ENCODE measurements at regions not wholly inside any gene's neighbourhood (a gene's known extent, or its start where the extent isn't known, plus 50 kb on each side); places are given as distances from the start of the nearest gene placed in this dataset.
"Not testable (repeated sequence)": the region's sequence is repeated elsewhere in the genome, so short reads cannot be mapped to it uniquely, and the experiment has no call there.

DNA sequence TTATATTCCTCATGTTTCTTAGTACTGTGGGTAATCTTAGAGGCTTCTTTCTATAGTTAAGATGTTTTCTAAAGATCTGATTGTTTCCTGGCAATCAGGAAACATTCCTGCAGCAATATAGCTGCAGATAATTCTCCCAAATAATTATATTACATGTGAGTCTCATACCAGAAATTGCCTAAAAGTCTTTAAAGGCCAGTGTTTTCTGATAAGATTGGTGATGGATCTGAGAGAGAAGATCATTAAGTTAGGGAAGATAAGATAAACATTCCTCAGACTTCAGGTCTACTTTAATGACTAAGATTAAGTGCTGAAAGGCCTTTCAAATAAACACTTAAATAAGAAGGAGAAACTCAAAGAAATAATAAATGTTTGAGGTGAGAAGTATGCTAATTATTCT, 107.7 kb upstream of the DAB2 start:
- Mint-ChIP-seq H3K4me1 (no peaks in the 10 kb centered on the region), H3K9me3 (no peaks in the 10 kb centered on the region), H3K36me3 (no peaks in the 10 kb centered on the region), H3K4me3 (no peak overlapping the region), H3K27me3 (peaks cover 19 to 20% of the 10 kb centered on the region in 2 donors), H3K27ac (no peak overlapping the region)
- Histone ChIP-seq H3K4me3 (ENCODE audit: control insufficient read depth in 1 of 2, extremely low read depth in 1 of 2, low read length in 1 of 2) (no peak overlapping the region), H3K36me3 (ENCODE audit: control insufficient read depth in 2 of 2, extremely low read depth in 1 of 2, insufficient read depth in 1 of 2, low read length in 1 of 2) (no peaks in the 10 kb centered on the region), H3K9me3 (no peaks in the 10 kb centered on the region), H3K27me3 (replicated peaks in 1 of 2; ENCODE audit: control insufficient read depth in 2 of 2, extremely low read depth in 1 of 2, insufficient read depth in 2 of 2, low read length in 1 of 2) (no peaks in the 10 kb centered on the region), H3K27ac (ENCODE audit: low read length) (no peak overlapping the region), H3K4me1 (ENCODE audit: control insufficient read depth in 1 of 2, extremely low read depth in 1 of 2, insufficient read depth in 2 of 2, low read length in 2 of 2) (no peaks in the 10 kb centered on the region)
- CTCF ChIA-PET: interaction anchor here in 1 of 2 donors (0.6 kb wide), 1 partner anchor 183 kb away, joined by 3 read pairs; no protein-coding TSS in a partner anchor
- POLR2A ChIA-PET: interaction anchor here in 1 of 2 donors (0.6 kb wide), 1 partner anchor 38 kb away, joined by 3 read pairs; no protein-coding TSS in a partner anchor
- ATAC-seq (replicated peaks in 1 of 4) (no peak), DNase-seq (no peak)

DNA sequence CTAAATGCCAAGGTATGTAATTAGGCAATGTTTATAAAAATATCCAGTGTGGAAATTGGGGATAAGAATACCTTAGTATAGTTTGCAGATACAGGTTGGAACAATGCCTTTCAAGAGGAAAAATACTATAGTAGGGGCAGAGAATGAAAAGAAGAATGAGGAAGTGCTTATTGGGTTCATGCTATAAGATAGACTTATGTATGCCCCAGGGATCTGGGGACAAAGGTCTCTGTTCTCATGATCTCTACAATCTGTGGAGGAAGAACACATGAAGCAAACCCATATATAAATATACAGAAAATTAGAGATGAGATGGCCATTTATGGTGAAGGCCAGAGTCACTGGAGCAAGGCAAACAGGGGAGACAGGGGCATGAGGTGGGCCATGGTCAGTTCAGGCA, 106.5 kb upstream of the DAB2 start:
- H3K27ac Mint-ChIP-seq: no peak overlapping the region
- no peak for ATAC-seq (replicated peaks in 1 of 4)
- no peaks in the 10 kb centered on the region for H3K9me3 Mint-ChIP-seq
- Histone ChIP-seq H3K4me3 (ENCODE audit: control insufficient read depth in 1 of 2, extremely low read depth in 1 of 2, low read length in 1 of 2) (no peak overlapping the region), H3K9me3 (no peaks in the 10 kb centered on the region), H3K4me1 (ENCODE audit: control insufficient read depth in 1 of 2, extremely low read depth in 1 of 2, insufficient read depth in 2 of 2, low read length in 2 of 2) (no peaks in the 10 kb centered on the region), H3K27me3 (replicated peaks in 1 of 2; ENCODE audit: control insufficient read depth in 2 of 2, extremely low read depth in 1 of 2, insufficient read depth in 2 of 2, low read length in 1 of 2) (peaks cover 0 to 2% of the 10 kb centered on the region in 2 experiments), H3K36me3 (ENCODE audit: control insufficient read depth in 2 of 2, extremely low read depth in 1 of 2, insufficient read depth in 1 of 2, low read length in 1 of 2) (no peaks in the 10 kb centered on the region), H3K27ac (ENCODE audit: low read length) (no peak overlapping the region)
- H3K4me1 Mint-ChIP-seq: no peaks in the 10 kb centered on the region
- no peak overlapping the region for H3K4me3 Mint-ChIP-seq
- peaks cover 13 to 21% of the 10 kb centered on the region in 2 donors for H3K27me3 Mint-ChIP-seq
- CTCF ChIA-PET: no interaction called here
- POLR2A ChIA-PET: no interaction called here
- no peak for DNase-seq
- H3K36me3 Mint-ChIP-seq: no peaks in the 10 kb centered on the region

DNA sequence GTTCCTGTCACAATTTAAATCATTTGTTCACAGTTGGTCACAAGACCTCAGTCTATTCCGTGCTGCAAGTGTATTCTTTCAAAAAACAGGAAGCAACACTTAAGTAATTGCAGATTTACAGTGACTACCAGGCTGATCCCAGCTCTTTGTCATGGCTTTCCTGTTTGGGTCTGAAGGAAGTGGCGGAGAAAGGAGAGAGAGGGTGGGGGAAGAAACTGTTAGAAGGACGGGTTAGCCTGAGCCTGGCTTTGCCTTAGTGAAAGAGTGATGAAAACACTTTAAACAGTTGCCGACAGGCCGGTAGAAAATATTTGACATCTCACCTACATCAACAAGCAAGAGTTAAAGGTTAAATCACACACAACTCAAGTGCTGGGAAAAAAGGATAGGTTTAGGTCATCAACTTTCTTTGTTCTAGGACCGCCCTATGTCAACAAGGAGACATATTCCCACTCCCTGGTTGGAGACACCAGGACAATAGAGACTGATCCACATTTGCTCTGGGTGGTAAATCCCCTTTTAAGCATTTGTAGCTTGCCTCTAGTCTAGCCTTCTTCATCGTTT, 102.2 kb upstream of the DAB2 start:
- ATAC-seq (replicated peaks in 1 of 4): no peak
- CTCF ChIA-PET: interaction anchor here in 1 of 2 donors (0.6 kb wide), 1 partner anchor 243 kb away, joined by 3 read pairs; no protein-coding TSS in a partner anchor

GRCh38 chr5:39525781-39526180, 101.0 kb upstream of the DAB2 start:
- ATAC-seq (replicated peaks in 1 of 4); H3K9me3 ChIP-seq; H3K36me3 Mint-ChIP-seq; H3K27ac ChIP-seq (ENCODE audit: low read length); H3K4me1 Mint-ChIP-seq; H3K27me3 ChIP-seq (replicated peaks in 1 of 2; ENCODE audit: control insufficient read depth in 2 of 2, extremely low read depth in 1 of 2, insufficient read depth in 2 of 2, low read length in 1 of 2); H3K27ac Mint-ChIP-seq; H3K36me3 ChIP-seq (ENCODE audit: control insufficient read depth in 2 of 2, extremely low read depth in 1 of 2, insufficient read depth in 1 of 2, low read length in 1 of 2); H3K4me3 Mint-ChIP-seq; H3K9me3 Mint-ChIP-seq; DNase-seq; H3K4me1 ChIP-seq (ENCODE audit: control insufficient read depth in 1 of 2, extremely low read depth in 1 of 2, insufficient read depth in 2 of 2, low read length in 2 of 2); H3K4me3 ChIP-seq (ENCODE audit: control insufficient read depth in 1 of 2, extremely low read depth in 1 of 2, low read length in 1 of 2): not testable (repeated sequence)
- CTCF ChIA-PET: interaction anchor here in 1 of 2 donors (1.1 kb wide), 1 partner anchor 22 kb away, joined by 3 read pairs; no protein-coding TSS in a partner anchor
- 92% methylated on average over 7 of the region's 7 CpGs for WGBS (ENCODE audit: insufficient coverage)
- H3K27me3 Mint-ChIP-seq: peaks cover 15 to 17% of the 10 kb centered on the region in 2 donors
- POLR2A ChIA-PET: interaction anchor here in 1 of 2 donors (0.6 kb wide), 1 partner anchor 1363 kb away, joined by 3 read pairs; no protein-coding TSS in a partner anchor

More for the DNA sequence above, 102.2 kb upstream of the DAB2 start:
- Mint-ChIP-seq H3K27me3 (peaks cover 16 to 22% of the 10 kb centered on the region in 2 donors), H3K27ac (no peak overlapping the region), H3K4me1 (no peaks in the 10 kb centered on the region), H3K9me3 (no peaks in the 10 kb centered on the region), H3K36me3 (no peaks in the 10 kb centered on the region), H3K4me3 (no peak overlapping the region)
- no peak overlapping the region for H3K27ac ChIP-seq (ENCODE audit: low read length)
- 49% methylated on average over 2 of the region's 7 CpGs for WGBS (ENCODE audit: insufficient coverage)
- H3K4me3 ChIP-seq (ENCODE audit: control insufficient read depth in 1 of 2, extremely low read depth in 1 of 2, low read length in 1 of 2): no peak overlapping the region
- POLR2A ChIA-PET: interaction anchor here in 1 of 2 donors (0.7 kb wide), 1 partner anchor 106 kb away, joined by 3 read pairs; no protein-coding TSS in a partner anchor
- H3K36me3 ChIP-seq (ENCODE audit: control insufficient read depth in 2 of 2, extremely low read depth in 1 of 2, insufficient read depth in 1 of 2, low read length in 1 of 2): no peaks in the 10 kb centered on the region
- DNase-seq: no peak
- H3K27me3 ChIP-seq (replicated peaks in 1 of 2; ENCODE audit: control insufficient read depth in 2 of 2, extremely low read depth in 1 of 2, insufficient read depth in 2 of 2, low read length in 1 of 2): peaks cover 0 to 4% of the 10 kb centered on the region in 2 experiments
- H3K4me1 ChIP-seq (ENCODE audit: control insufficient read depth in 1 of 2, extremely low read depth in 1 of 2, insufficient read depth in 2 of 2, low read length in 2 of 2): no peaks in the 10 kb centered on the region
- H3K9me3 ChIP-seq: no peaks in the 10 kb centered on the region

GRCh38 chr5:39525271-39525670, 100.5 kb upstream of the DAB2 start:
- no peak overlapping the region for H3K27ac Mint-ChIP-seq

GRCh38 chr5:39523821-39524220, 99.0 kb upstream of the DAB2 start:
- POLR2A ChIA-PET: no interaction called here
- no peak overlapping the region for H3K27ac ChIP-seq (ENCODE audit: low read length)

More at GRCh38 chr5:39525271-39525670, 100.5 kb upstream of the DAB2 start:
- Mint-ChIP-seq H3K4me1 (no peaks in the 10 kb centered on the region), H3K36me3 (no peaks in the 10 kb centered on the region), H3K4me3 (no peak overlapping the region), H3K9me3 (no peaks in the 10 kb centered on the region), H3K27me3 (peaks cover 14 to 15% of the 10 kb centered on the region in 2 donors)
- no peak overlapping the region for H3K4me3 ChIP-seq (ENCODE audit: control insufficient read depth in 1 of 2, extremely low read depth in 1 of 2, low read length in 1 of 2)
- no peak for ATAC-seq (replicated peaks in 1 of 4)
- H3K27me3 ChIP-seq (replicated peaks in 1 of 2; ENCODE audit: control insufficient read depth in 2 of 2, extremely low read depth in 1 of 2, insufficient read depth in 2 of 2, low read length in 1 of 2): peaks cover 0 to 4% of the 10 kb centered on the region in 2 experiments
- no peak overlapping the region for H3K27ac ChIP-seq (ENCODE audit: low read length)
- no peaks in the 10 kb centered on the region for H3K9me3 ChIP-seq
- H3K4me1 ChIP-seq (ENCODE audit: control insufficient read depth in 1 of 2, extremely low read depth in 1 of 2, insufficient read depth in 2 of 2, low read length in 2 of 2): no peaks in the 10 kb centered on the region
- ChIA-PET POLR2A (no interaction called here), CTCF (interaction anchor here in 1 of 2 donors (1.1 kb wide), 1 partner anchor 22 kb away, joined by 3 read pairs; no protein-coding TSS in a partner anchor)
- no peak for DNase-seq
- no CpG with 5 or more reads among the region's 2 CpGs for WGBS (ENCODE audit: insufficient coverage)
- no peaks in the 10 kb centered on the region for H3K36me3 ChIP-seq (ENCODE audit: control insufficient read depth in 2 of 2, extremely low read depth in 1 of 2, insufficient read depth in 1 of 2, low read length in 1 of 2)

More at GRCh38 chr5:39523821-39524220, 99.0 kb upstream of the DAB2 start:
- no peaks in the 10 kb centered on the region for H3K36me3 ChIP-seq (ENCODE audit: control insufficient read depth in 2 of 2, extremely low read depth in 1 of 2, insufficient read depth in 1 of 2, low read length in 1 of 2)
- H3K9me3 ChIP-seq: no peaks in the 10 kb centered on the region
- Mint-ChIP-seq H3K36me3 (no peaks in the 10 kb centered on the region), H3K4me3 (no peak overlapping the region), H3K9me3 (no peaks in the 10 kb centered on the region), H3K4me1 (no peaks in the 10 kb centered on the region), H3K27me3 (peaks cover 14 to 15% of the 10 kb centered on the region in 2 donors), H3K27ac (no peak overlapping the region)
- no peak overlapping the region for H3K4me3 ChIP-seq (ENCODE audit: control insufficient read depth in 1 of 2, extremely low read depth in 1 of 2, low read length in 1 of 2)
- no peak for DNase-seq
- WGBS (ENCODE audit: insufficient coverage): 100% methylated on average over 3 of the region's 4 CpGs
- peaks cover 0 to 4% of the 10 kb centered on the region in 2 experiments for H3K27me3 ChIP-seq (replicated peaks in 1 of 2; ENCODE audit: control insufficient read depth in 2 of 2, extremely low read depth in 1 of 2, insufficient read depth in 2 of 2, low read length in 1 of 2)
- H3K4me1 ChIP-seq (ENCODE audit: control insufficient read depth in 1 of 2, extremely low read depth in 1 of 2, insufficient read depth in 2 of 2, low read length in 2 of 2): no peaks in the 10 kb centered on the region
- CTCF ChIA-PET: interaction anchor here in 1 of 2 donors (0.5 kb wide), 1 partner anchor 1431 kb away, joined by 3 read pairs; no protein-coding TSS in a partner anchor
- ATAC-seq (replicated peaks in 1 of 4): no peak

Data from T-cell (primary cell).